K562 (cell line): ENCODE measurements at regions not wholly inside any gene's neighbourhood (a gene's known extent, or its start where the extent isn't known, plus 50 kb on each side); places are given as distances from the start of the nearest gene placed in this dataset.

ENCODE experiments used
- ATAC-seq: fragments of 200-7000 bp; cut with Tn5 transposase; 3 replicates; pipeline ENCODE4 v1.9.1; 2020; ENCODE audit warnings: moderate library complexity
- BruUV-seq: library from RNA; stranded (reverse); fragments of 400-500 nt; replicated peaks from 2 replicates; lab custom pipeline; 2021; lab: Mats Ljungman, UMichigan
- CTCF ChIA-PET: fragments of 300-600 bp; formaldehyde crosslinking; extraction: SDS; loops from one replicate; lab custom pipeline; 2021; ENCODE audit warnings: low intra/inter-chr PET ratio; lab: Yijun Ruan, JAX
- POLR2A ChIA-PET: fragments of 300-600, 350-650 bp; sonication (Branson Sonifier 250); formaldehyde crosslinking; extraction: SDS; loops from one replicate; lab custom pipeline; 2021; ENCODE audit warnings: antibody characterized with exemption, inconsistent platforms; lab: Yijun Ruan, JAX
- DNase-seq, 4 experiments: peaks; one replicate each; pipeline versions ENCODE4 v3.0.0 to v3.0.0-alpha.2; 2011 to 2018; ENCODE audit warnings: low spot score in 3 of 4, mixed read lengths in 3 of 4; ENCODE audit errors: extremely low read depth in 1 of 4
- FAIRE-seq: peaks from 2 replicates; lab custom pipeline; 2011; peaks lifted over from hg19 to GRCh38; lab: Jason Lieb, UNC
- H2AFZ ChIP-seq: 2 replicates; pipeline ENCODE4 v1.6.0; 2011; ENCODE audit warnings: low read depth, low read length, control low read depth, inconsistent platforms
- H3K27ac ChIP-seq: fragments of 200-600 bp; 3 replicates; pipeline ENCODE4 v1.8.0; 2011; ENCODE audit warnings: low read depth, mild to moderate bottlenecking, control low read depth, inconsistent platforms, low read length, moderate library complexity, mixed read lengths; ENCODE audit errors: extremely low read depth
- H3K27me3 ChIP-seq, 2 experiments: fragments of 300-600 bp in 1 of 2; 2 replicates in 1 of 2; 3 replicates in 1 of 2; pipeline versions ENCODE4 v1.6.0 to v1.8.0; 2011; ENCODE audit warnings: inconsistent platforms in 2 of 2, low read length in 2 of 2, mild to moderate bottlenecking in 1 of 2, mixed read lengths in 1 of 2, moderate library complexity in 1 of 2; ENCODE audit not compliant: control insufficient read depth in 2 of 2, insufficient read depth in 2 of 2
- H3K36me3 ChIP-seq: fragments of 300-600 bp; 3 replicates; pipeline ENCODE4 v1.8.0; 2011; ENCODE audit warnings: mild to moderate bottlenecking, low read length, inconsistent platforms; ENCODE audit not compliant: control insufficient read depth, insufficient read depth
- H3K4me1 ChIP-seq, 2 experiments: fragments of 200-600 bp in 1 of 2; replicated peaks in 1 of 2; 2 replicates in 1 of 2; 3 replicates in 1 of 2; pipeline versions ENCODE4 v1.5.1 to v1.8.0; 2011; ENCODE audit warnings: inconsistent platforms in 2 of 2, low read length in 2 of 2, mild to moderate bottlenecking in 1 of 2, mixed read lengths in 1 of 2, moderate library complexity in 1 of 2; ENCODE audit not compliant: control insufficient read depth in 2 of 2, insufficient read depth in 2 of 2
- H3K4me2 ChIP-seq: 2 replicates; pipeline ENCODE4 v1.6.1; 2011; ENCODE audit warnings: low read length, control low read depth, inconsistent platforms, mixed read lengths; ENCODE audit not compliant: insufficient read depth
- H3K4me3 ChIP-seq: fragments of 200-600 bp; sonication (generic), shearing (Covaris generic); 2 replicates; pipeline ENCODE4 v1.5.1; 2016; ENCODE audit warnings: control low read depth, inconsistent platforms
- H3K79me2 ChIP-seq: fragments of 200-600 bp; 3 replicates; pipeline ENCODE4 v1.8.0; 2011; ENCODE audit warnings: low read length, inconsistent platforms; ENCODE audit not compliant: control insufficient read depth, insufficient read depth
- H3K9ac ChIP-seq, 2 experiments: 2 replicates each; pipeline versions ENCODE4 v1.6.0 to v1.6.1; 2011; ENCODE audit warnings: low read depth in 2 of 2, low read length in 2 of 2, control low read depth in 1 of 2, inconsistent platforms in 1 of 2, mild to moderate bottlenecking in 1 of 2, mixed read lengths in 1 of 2; ENCODE audit not compliant: insufficient read depth in 1 of 2
- H3K9me1 ChIP-seq: one replicate; pipeline ENCODE4 v1.6.0; 2011; ENCODE audit warnings: inconsistent platforms, mild to moderate bottlenecking, low read length, moderate library complexity; ENCODE audit not compliant: control insufficient read depth, insufficient read depth
- H3K9me3 ChIP-seq: replicated peaks from 2 replicates; pipeline ENCODE4 v1.5.1; 2011; ENCODE audit warnings: low read depth, low read length, inconsistent platforms; ENCODE audit not compliant: control insufficient read depth, insufficient read depth
- H4K20me1 ChIP-seq: replicated peaks from 2 replicates; pipeline ENCODE4 v1.6.1; 2011; ENCODE audit warnings: low read length, inconsistent platforms, mixed read lengths; ENCODE audit not compliant: control insufficient read depth, insufficient read depth
- CREBBP ChIP-seq: IDR thresholded peaks from one replicate; pipeline ENCODE4 v1.6.1; 2012; ENCODE audit warnings: low read depth, mild to moderate bottlenecking, control low read depth, inconsistent platforms, low read length
- ETV5 ChIP-seq: sonication (generic); formaldehyde crosslinking; IDR thresholded peaks from 2 replicates; pipeline ENCODE4 v1.4.0; 2020; ENCODE audit warnings: low read depth, mild to moderate bottlenecking, missing genetic modification reagents
- PYGO2 ChIP-seq: fragments of 450-650 bp; IDR thresholded peaks from 2 replicates; pipeline ENCODE4 v1.6.1; 2016; ENCODE audit warnings: mild to moderate bottlenecking, missing genetic modification characterization, moderate library complexity, missing compliant biosample characterization
- RAD51 ChIP-seq: fragments of 450-650 bp; IDR thresholded peaks from 2 replicates; pipeline ENCODE4 v1.7.1; 2016; ENCODE audit warnings: low read depth, mild to moderate bottlenecking, borderline replicate concordance
- RBM15 ChIP-seq: fragments of 200-400 bp; formaldehyde crosslinking; IDR thresholded peaks from 2 replicates; pipeline ENCODE4 v1.6.1; 2018; ENCODE audit warnings: mild to moderate bottlenecking, low read length, moderate library complexity; ENCODE audit not compliant: insufficient read depth
- ZNF696 ChIP-seq: fragments of 250-450 bp; sonication (Bioruptor Pico); conservative IDR thresholded peaks from 2 replicates; pipeline ENCODE4 v1.4.0; 2020; ENCODE audit warnings: mild to moderate bottlenecking, moderate library complexity
- WGBS: fragments of 100-300 bp; shearing (Covaris generic); methylation state at CpG from one replicate; pipeline ENCODE4 v1.1.6; 2016; ENCODE audit warnings: low coverage, mixed read lengths; ENCODE audit not compliant: insufficient coverage; ENCODE audit errors: missing lambda C conversion rate; 5-methylcytosine and 5-hydroxymethylcytosine counted together
- in situ Hi-C: fragments of 300-500 bp; cut with MboI; formaldehyde crosslinking; loops from 4 replicates; pipeline ENCODE4 v1.15.0; 2018; ENCODE audit warnings: inconsistent platforms, mixed read lengths
- intact Hi-C: fragments of 100-400 bp; cut with micrococcal nuclease; formaldehyde crosslinking; loops from 2 replicates; pipeline ENCODE4 v1.14.2; 2022
- TF ChIP-seq, protein P1 (sequence below), 2 experiments: fragments of 450-650 bp in 1 of 2; sonication (generic) in 1 of 2; formaldehyde crosslinking in 1 of 2; IDR thresholded peaks in 1 of 2; conservative IDR thresholded peaks in 1 of 2; 2 replicates each; pipeline versions ENCODE4 v1.6.1 to v1.8.1; 2016 to 2023; ENCODE audit warnings: mild to moderate bottlenecking in 2 of 2, moderate library complexity in 2 of 2, inconsistent platforms in 1 of 2, missing genetic modification reagents in 1 of 2
- TF ChIP-seq, protein P2 (sequence below): fragments of 450-650 bp; IDR thresholded peaks from 2 replicates; pipeline ENCODE4 v1.6.1; 2016; ENCODE audit warnings: low read depth
- TF ChIP-seq, protein P3 (sequence below): fragments of 450-650 bp; IDR thresholded peaks from 2 replicates; pipeline ENCODE4 v1.6.1; 2014; ENCODE audit warnings: low read depth, mild to moderate bottlenecking, moderate library complexity, borderline replicate concordance
- TF ChIP-seq, protein P4 (sequence below): fragments of 450-650 bp; formaldehyde crosslinking; IDR thresholded peaks from 2 replicates; pipeline ENCODE4 v1.4.0; 2022; ENCODE audit warnings: mild to moderate bottlenecking, moderate library complexity
- TF ChIP-seq, protein P5 (sequence below): sonication (generic); formaldehyde crosslinking; IDR thresholded peaks from 2 replicates; pipeline ENCODE4 v1.9.0; 2022; ENCODE audit warnings: mild to moderate bottlenecking, missing genetic modification reagents

DNA sequence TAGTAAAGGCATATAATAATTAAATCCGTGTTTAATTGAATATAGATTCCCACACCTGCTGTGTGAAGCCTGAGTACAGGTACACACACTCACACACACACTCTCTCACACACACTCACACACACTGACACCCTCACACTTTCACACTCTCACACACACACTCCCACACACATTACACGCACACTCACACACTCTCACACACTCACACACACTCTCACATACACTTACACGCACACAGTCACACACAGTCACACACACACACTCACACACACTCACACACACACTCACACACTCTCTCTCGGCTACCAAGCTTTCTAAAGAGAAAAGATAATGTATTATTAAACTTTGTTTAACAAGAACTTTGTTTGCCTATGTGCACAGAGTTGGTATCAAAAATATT lies 195.1 kb upstream of the CTNND2 start:
- Histone ChIP-seq H3K4me2 (no peak overlapping the region), H3K4me1 (no peaks in the 10 kb centered on the region), H3K4me3 (no peak overlapping the region), H3K27me3 (no peaks in the 10 kb centered on the region), H3K27ac (no peak overlapping the region), H3K79me2 (no peaks in the 10 kb centered on the region), H2AFZ (no peak overlapping the region), H4K20me1 (no peaks in the 10 kb centered on the region), H3K36me3 (no peaks in the 10 kb centered on the region), H3K9ac (no peak overlapping the region), H3K9me3 (no peaks in the 10 kb centered on the region), H3K9me1 (no peaks in the 10 kb centered on the region)
- POLR2A ChIA-PET, result no interaction called here
- no peak for ATAC-seq
- in situ Hi-C loops (no loop called here), intact Hi-C loops (no loop called here)
- CTCF ChIA-PET, result no interaction called here
- no peak for FAIRE-seq
- WGBS, result 0% methylated on average over 4 of the region's 4 CpGs
- no peak for DNase-seq
- no TSS peak for BruUV-seq
- TF ChIP-seq, protein P1, sequence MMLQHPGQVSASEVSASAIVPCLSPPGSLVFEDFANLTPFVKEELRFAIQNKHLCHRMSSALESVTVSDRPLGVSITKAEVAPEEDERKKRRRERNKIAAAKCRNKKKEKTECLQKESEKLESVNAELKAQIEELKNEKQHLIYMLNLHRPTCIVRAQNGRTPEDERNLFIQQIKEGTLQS (IDR thresholded peaks at IDR 0.05), result no peak
- TF ChIP-seq, protein P1 (CRISPR knock-in tag; conservative IDR thresholded peaks at IDR 0.05), result no peak
- TF ChIP-seq ZNF696 (CRISPR knock-in tag) (no peak), CREBBP (no peak), PYGO2 (tag) (no peak), ETV5 (CRISPR knock-in tag) (no peak), RAD51 (no peak), RBM15 (no peak)
- TF ChIP-seq, protein P2, sequence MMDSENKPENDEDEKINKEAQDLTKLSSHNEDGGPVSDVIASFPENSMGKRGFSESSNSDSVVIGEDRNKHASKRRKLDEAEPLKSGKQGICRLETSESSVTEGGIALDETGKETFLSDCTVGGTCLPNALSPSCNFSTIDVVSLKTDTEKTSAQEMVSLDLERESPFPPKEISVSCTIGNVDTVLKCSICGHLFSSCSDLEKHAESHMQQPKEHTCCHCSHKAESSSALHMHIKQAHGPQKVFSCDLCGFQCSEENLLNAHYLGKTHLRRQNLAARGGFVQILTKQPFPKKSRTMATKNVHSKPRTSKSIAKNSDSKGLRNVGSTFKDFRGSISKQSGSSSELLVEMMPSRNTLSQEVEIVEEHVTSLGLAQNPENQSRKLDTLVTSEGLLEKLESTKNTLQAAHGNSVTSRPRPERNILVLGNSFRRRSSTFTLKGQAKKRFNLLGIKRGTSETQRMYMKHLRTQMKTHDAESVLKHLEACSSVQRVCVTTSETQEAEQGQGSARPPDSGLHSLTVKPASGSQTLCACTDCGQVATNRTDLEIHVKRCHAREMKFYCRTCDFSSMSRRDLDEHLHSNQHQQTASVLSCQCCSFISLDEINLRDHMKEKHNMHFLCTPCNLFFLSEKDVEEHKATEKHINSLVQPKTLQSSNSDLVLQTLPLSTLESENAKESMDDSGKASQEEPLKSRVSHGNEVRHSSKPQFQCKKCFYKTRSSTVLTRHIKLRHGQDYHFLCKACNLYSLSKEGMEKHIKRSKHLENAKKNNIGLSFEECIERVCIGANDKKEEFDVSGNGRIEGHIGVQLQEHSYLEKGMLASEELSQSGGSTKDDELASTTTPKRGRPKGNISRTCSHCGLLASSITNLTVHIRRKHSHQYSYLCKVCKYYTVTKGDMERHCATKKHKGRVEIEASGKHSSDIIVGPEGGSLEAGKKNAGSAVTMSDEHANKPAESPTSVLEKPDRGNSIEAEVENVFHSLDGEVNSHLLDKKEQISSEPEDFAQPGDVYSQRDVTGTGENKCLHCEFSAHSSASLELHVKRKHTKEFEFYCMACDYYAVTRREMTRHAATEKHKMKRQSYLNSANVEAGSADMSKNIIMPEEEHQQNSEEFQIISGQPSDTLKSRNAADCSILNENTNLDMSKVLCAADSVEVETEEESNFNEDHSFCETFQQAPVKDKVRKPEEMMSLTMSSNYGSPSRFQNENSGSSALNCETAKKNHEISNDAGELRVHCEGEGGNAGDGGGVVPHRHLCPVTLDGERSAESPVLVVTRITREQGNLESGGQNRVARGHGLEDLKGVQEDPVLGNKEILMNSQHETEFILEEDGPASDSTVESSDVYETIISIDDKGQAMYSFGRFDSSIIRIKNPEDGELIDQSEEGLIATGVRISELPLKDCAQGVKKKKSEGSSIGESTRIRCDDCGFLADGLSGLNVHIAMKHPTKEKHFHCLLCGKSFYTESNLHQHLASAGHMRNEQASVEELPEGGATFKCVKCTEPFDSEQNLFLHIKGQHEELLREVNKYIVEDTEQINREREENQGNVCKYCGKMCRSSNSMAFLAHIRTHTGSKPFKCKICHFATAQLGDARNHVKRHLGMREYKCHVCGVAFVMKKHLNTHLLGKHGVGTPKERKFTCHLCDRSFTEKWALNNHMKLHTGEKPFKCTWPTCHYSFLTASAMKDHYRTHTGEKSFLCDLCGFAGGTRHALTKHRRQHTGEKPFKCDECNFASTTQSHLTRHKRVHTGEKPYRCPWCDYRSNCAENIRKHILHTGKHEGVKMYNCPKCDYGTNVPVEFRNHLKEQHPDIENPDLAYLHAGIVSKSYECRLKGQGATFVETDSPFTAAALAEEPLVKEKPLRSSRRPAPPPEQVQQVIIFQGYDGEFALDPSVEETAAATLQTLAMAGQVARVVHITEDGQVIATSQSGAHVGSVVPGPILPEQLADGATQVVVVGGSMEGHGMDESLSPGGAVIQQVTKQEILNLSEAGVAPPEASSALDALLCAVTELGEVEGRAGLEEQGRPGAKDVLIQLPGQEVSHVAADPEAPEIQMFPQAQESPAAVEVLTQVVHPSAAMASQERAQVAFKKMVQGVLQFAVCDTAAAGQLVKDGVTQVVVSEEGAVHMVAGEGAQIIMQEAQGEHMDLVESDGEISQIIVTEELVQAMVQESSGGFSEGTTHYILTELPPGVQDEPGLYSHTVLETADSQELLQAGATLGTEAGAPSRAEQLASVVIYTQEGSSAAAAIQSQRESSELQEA, result no peak
- TF ChIP-seq, protein P3, sequence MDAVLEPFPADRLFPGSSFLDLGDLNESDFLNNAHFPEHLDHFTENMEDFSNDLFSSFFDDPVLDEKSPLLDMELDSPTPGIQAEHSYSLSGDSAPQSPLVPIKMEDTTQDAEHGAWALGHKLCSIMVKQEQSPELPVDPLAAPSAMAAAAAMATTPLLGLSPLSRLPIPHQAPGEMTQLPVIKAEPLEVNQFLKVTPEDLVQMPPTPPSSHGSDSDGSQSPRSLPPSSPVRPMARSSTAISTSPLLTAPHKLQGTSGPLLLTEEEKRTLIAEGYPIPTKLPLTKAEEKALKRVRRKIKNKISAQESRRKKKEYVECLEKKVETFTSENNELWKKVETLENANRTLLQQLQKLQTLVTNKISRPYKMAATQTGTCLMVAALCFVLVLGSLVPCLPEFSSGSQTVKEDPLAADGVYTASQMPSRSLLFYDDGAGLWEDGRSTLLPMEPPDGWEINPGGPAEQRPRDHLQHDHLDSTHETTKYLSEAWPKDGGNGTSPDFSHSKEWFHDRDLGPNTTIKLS, result no peak
- TF ChIP-seq, protein P4, sequence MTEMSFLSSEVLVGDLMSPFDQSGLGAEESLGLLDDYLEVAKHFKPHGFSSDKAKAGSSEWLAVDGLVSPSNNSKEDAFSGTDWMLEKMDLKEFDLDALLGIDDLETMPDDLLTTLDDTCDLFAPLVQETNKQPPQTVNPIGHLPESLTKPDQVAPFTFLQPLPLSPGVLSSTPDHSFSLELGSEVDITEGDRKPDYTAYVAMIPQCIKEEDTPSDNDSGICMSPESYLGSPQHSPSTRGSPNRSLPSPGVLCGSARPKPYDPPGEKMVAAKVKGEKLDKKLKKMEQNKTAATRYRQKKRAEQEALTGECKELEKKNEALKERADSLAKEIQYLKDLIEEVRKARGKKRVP, result no peak
- TF ChIP-seq, protein P5, sequence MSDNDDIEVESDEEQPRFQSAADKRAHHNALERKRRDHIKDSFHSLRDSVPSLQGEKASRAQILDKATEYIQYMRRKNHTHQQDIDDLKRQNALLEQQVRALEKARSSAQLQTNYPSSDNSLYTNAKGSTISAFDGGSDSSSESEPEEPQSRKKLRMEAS (CRISPR knock-in tag), result no peak
